Fibroblast of lung (primary cell): ENCODE measurements at regions not wholly inside any gene's neighbourhood (a gene's known extent, or its start where the extent isn't known, plus 50 kb on each side); places are given as distances from the start of the nearest gene placed in this dataset.

Source experiments
- DNase-seq, 2 donors: peaks; one replicate each; pipeline versions ENCODE4 v3.0.0 to v3.0.0-alpha.2; 2010; ENCODE audit warnings: low read depth in 2 of 2
- H2AFZ ChIP-seq: 2 replicates; pipeline ENCODE4 v1.5.1; 2012; ENCODE audit warnings: low read length, control low read depth, inconsistent platforms
- H3K27ac ChIP-seq: 2 replicates; pipeline ENCODE4 v1.5.1; 2011; ENCODE audit warnings: low read length, control low read depth; ENCODE audit not compliant: insufficient read depth
- H3K27me3 ChIP-seq: 2 replicates; pipeline ENCODE4 v1.5.1; 2011; ENCODE audit warnings: mild to moderate bottlenecking, low read length; ENCODE audit not compliant: control insufficient read depth, insufficient read depth
- H3K36me3 ChIP-seq: 2 replicates; pipeline ENCODE4 v1.5.1; 2011; ENCODE audit warnings: low read length; ENCODE audit not compliant: control insufficient read depth, insufficient read depth
- H3K4me1 ChIP-seq: 2 replicates; pipeline ENCODE4 v1.5.1; 2011; ENCODE audit warnings: low read length; ENCODE audit not compliant: control insufficient read depth, insufficient read depth; ENCODE audit errors: extremely low read depth
- H3K4me2 ChIP-seq: 2 replicates; pipeline ENCODE4 v1.5.1; 2011; ENCODE audit warnings: low read length, control low read depth; ENCODE audit not compliant: insufficient read depth; ENCODE audit errors: extremely low read depth
- H3K4me3 ChIP-seq, 4 experiments: fragments of 200-600 bp in 1 of 4; sonication (generic) in 1 of 4; replicated peaks in 1 of 4; 2 replicates each; pipeline ENCODE4 v1.5.1; 2011 to 2016; ENCODE audit warnings: low read length in 4 of 4, low read depth in 3 of 4, mild to moderate bottlenecking in 3 of 4, control low read depth in 2 of 4, inconsistent platforms in 1 of 4, mixed read lengths in 1 of 4; ENCODE audit not compliant: insufficient read depth in 1 of 4; ENCODE audit errors: control extremely low read depth in 1 of 4
- H3K79me2 ChIP-seq: 2 replicates; pipeline ENCODE4 v1.5.1; 2012; ENCODE audit warnings: mild to moderate bottlenecking, low read length, inconsistent platforms; ENCODE audit not compliant: control insufficient read depth, insufficient read depth
- H3K9ac ChIP-seq: 2 replicates; pipeline ENCODE4 v1.5.1; 2011; ENCODE audit warnings: mild to moderate bottlenecking, low read length, control low read depth; ENCODE audit not compliant: insufficient read depth
- H3K9me3 ChIP-seq: 2 replicates; pipeline ENCODE4 v1.5.1; 2012; ENCODE audit warnings: low read depth, low read length; ENCODE audit not compliant: control insufficient read depth, insufficient read depth
- H4K20me1 ChIP-seq: 2 replicates; pipeline ENCODE4 v1.5.1; 2011; ENCODE audit warnings: low read length; ENCODE audit not compliant: control insufficient read depth, insufficient read depth; ENCODE audit errors: extremely low read depth
- EZH2 ChIP-seq: IDR thresholded peaks from 2 replicates; pipeline ENCODE4 v1.5.1; 2012; ENCODE audit warnings: low read length, control low read depth, mild to moderate bottlenecking; ENCODE audit errors: missing control alignments
- TF ChIP-seq, protein P1 (sequence below), 2 donors: IDR thresholded peaks in 1 of 2; conservative IDR thresholded peaks in 1 of 2; 1 replicate in 1 of 2; 2 replicates in 1 of 2; pipeline ENCODE4 v1.5.1; 2011 to 2012; ENCODE audit warnings: low read length in 2 of 2, control low read depth in 1 of 2, inconsistent platforms in 1 of 2, low read depth in 1 of 2, mild to moderate bottlenecking in 1 of 2

DNA sequence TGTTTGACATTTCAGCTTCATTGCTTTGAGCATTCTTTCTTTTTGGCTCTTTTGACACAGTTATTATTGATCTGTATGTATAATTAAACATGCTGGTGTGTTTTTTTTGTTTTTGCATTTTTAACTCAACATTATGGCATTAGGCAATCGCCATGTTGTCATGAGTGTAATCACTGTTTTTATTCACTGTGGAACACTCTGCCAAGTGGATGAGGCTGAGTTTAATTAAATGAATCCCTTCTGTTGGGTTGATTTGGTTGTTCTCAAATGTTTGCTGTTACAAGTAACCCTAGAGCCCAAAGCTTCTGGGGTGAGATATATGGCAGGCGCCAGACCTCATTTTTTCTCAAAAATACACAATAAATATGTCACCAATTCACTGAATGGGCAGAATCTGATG, 428.1 kb downstream of the MATN1 start:
- Histone ChIP-seq H3K27ac (no peak overlapping the region), H3K4me2 (no peak overlapping the region)

DNA sequence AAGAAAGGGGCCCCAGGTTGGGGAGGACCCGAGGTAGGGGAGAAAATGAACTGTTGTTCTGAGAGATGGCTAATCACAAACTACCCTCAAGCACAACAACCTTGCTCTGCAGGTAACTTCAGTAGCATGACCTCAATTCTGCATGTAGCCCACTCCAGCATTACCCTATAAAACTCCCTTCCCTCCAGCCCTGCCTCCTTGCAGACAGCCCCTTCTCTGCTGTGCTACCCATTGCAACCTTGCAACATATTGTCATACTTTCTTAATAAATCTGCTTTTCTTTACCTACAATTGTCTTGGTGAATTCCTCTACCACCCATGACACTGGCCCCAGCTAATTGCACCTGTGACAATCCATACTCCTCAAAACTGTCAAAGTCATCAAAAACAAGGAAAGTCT, 428.9 kb downstream of the MATN1 start:
- H4K20me1 ChIP-seq, result no peaks in the 10 kb centered on the region
- no peaks in the 10 kb centered on the region for H3K79me2 ChIP-seq
- H3K9ac ChIP-seq, result no peak overlapping the region
- TF ChIP-seq EZH2, result no peak
- TF ChIP-seq, protein P1, sequence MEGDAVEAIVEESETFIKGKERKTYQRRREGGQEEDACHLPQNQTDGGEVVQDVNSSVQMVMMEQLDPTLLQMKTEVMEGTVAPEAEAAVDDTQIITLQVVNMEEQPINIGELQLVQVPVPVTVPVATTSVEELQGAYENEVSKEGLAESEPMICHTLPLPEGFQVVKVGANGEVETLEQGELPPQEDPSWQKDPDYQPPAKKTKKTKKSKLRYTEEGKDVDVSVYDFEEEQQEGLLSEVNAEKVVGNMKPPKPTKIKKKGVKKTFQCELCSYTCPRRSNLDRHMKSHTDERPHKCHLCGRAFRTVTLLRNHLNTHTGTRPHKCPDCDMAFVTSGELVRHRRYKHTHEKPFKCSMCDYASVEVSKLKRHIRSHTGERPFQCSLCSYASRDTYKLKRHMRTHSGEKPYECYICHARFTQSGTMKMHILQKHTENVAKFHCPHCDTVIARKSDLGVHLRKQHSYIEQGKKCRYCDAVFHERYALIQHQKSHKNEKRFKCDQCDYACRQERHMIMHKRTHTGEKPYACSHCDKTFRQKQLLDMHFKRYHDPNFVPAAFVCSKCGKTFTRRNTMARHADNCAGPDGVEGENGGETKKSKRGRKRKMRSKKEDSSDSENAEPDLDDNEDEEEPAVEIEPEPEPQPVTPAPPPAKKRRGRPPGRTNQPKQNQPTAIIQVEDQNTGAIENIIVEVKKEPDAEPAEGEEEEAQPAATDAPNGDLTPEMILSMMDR (conservative IDR thresholded peaks at IDR 0.05 in 1 of 2, IDR thresholded peaks at IDR 0.05 in 1 of 2; ENCODE audit: low read depth in 1 of 2, low read length in 2 of 2), result no peak
- DNase-seq, result no peak
- no peak overlapping the region for H3K27ac ChIP-seq
- H3K4me2 ChIP-seq, result no peak overlapping the region
- no peaks in the 10 kb centered on the region for H3K36me3 ChIP-seq
- H2AFZ ChIP-seq, result no peak overlapping the region
- no peak overlapping the region for H3K4me3 ChIP-seq
- no peaks in the 10 kb centered on the region for H3K4me1 ChIP-seq
- no peaks in the 10 kb centered on the region for H3K27me3 ChIP-seq
- no peaks in the 10 kb centered on the region for H3K9me3 ChIP-seq

More for the DNA sequence above, 428.1 kb downstream of the MATN1 start:
- H3K4me1 ChIP-seq, result no peaks in the 10 kb centered on the region
- no peak overlapping the region for H3K9ac ChIP-seq
- no peaks in the 10 kb centered on the region for H3K79me2 ChIP-seq
- no peaks in the 10 kb centered on the region for H4K20me1 ChIP-seq
- no peaks in the 10 kb centered on the region for H3K9me3 ChIP-seq
- H3K4me3 ChIP-seq, result no peak overlapping the region
- TF ChIP-seq, protein P1 (conservative IDR thresholded peaks at IDR 0.05 in 1 of 2, IDR thresholded peaks at IDR 0.05 in 1 of 2; ENCODE audit: low read depth in 1 of 2, low read length in 2 of 2), result no peak
- no peak for TF ChIP-seq EZH2
- no peaks in the 10 kb centered on the region for H3K36me3 ChIP-seq
- no peak for DNase-seq
- H2AFZ ChIP-seq, result no peak overlapping the region
- H3K27me3 ChIP-seq, result no peaks in the 10 kb centered on the region

DNA sequence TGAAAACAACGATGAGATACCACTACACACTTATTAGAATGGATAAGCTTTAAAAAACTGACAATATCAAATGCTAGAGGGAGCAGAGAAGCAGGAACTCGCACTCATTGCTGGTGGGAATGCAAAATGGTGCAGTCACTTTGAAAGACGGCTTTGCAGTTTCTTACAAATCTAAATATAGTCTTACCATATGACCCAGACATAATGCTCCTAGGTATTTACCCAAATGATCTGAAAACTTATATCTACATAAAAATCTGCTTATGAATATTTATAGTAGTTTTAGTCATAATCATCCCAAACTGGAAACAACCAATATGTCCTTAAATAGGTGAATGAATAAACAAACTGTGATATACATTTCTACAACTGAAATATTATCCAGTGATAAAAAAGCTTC, 430.9 kb downstream of the MATN1 start:
- no peaks in the 10 kb centered on the region for H3K79me2 ChIP-seq
- no peak overlapping the region for H2AFZ ChIP-seq
- H3K4me1 ChIP-seq, result no peaks in the 10 kb centered on the region
- no peaks in the 10 kb centered on the region for H3K9me3 ChIP-seq
- no peak overlapping the region for H3K4me2 ChIP-seq
- no peaks in the 10 kb centered on the region for H3K36me3 ChIP-seq
- H3K27ac ChIP-seq, result no peak overlapping the region
- no peaks in the 10 kb centered on the region for H3K27me3 ChIP-seq
- H3K9ac ChIP-seq, result no peak overlapping the region
- TF ChIP-seq, protein P1 (conservative IDR thresholded peaks at IDR 0.05 in 1 of 2, IDR thresholded peaks at IDR 0.05 in 1 of 2; ENCODE audit: low read depth in 1 of 2, low read length in 2 of 2), result no peak
- no peak for TF ChIP-seq EZH2
- no peaks in the 10 kb centered on the region for H4K20me1 ChIP-seq
- H3K4me3 ChIP-seq, result no peak overlapping the region
- DNase-seq, result no peak
